LNCaP clone FGC (cell line): ENCODE measurements at regions not wholly inside any gene's neighbourhood (a gene's known extent, or its start where the extent isn't known, plus 50 kb on each side); places are given as distances from the start of the nearest gene placed in this dataset.

ENCODE experiments used
- DNase-seq: peaks from one replicate; pipeline ENCODE4 v3.0.0-alpha.2; 2011; ENCODE audit warnings: low read depth
- H3K4me3 ChIP-seq: 2 replicates; pipeline ENCODE4 v1.5.1; 2011; ENCODE audit warnings: mild to moderate bottlenecking, low read depth, low read length, control low read depth
- CTCF ChIP-seq: IDR thresholded peaks from 2 replicates; pipeline ENCODE4 v1.5.1; 2012; ENCODE audit warnings: mild to moderate bottlenecking; ENCODE audit not compliant: control insufficient read depth, insufficient read depth; ENCODE audit errors: extremely low read depth

GRCh38 chr13:18993884-18994660 is 187.6 kb downstream of the TUBA3C start:
- H3K4me3 ChIP-seq, result no peak overlapping the region

GRCh38 chr13:18992791-18993190 is 188.8 kb downstream of the TUBA3C start:
- no peak overlapping the region for H3K4me3 ChIP-seq
- TF ChIP-seq CTCF, result no peak
- DNase-seq, result peak; percentile 58

More at GRCh38 chr13:18993884-18994660, 187.6 kb downstream of the TUBA3C start:
- peak; percentile 61 for DNase-seq
- no peak for TF ChIP-seq CTCF

GRCh38 chr13:18991060-18991459 is 190.6 kb downstream of the TUBA3C start:
- TF ChIP-seq CTCF, result no peak
- DNase-seq, result no peak

GRCh38 chr13:18978447-18978846 is 203.2 kb downstream of the TUBA3C start:
- H3K4me3 ChIP-seq, result no peak overlapping the region
- no peak for TF ChIP-seq CTCF
- no peak for DNase-seq

More at GRCh38 chr13:18991060-18991459, 190.6 kb downstream of the TUBA3C start:
- no peak overlapping the region for H3K4me3 ChIP-seq

- no peak overlapping the region for H3K4me3 ChIP-seq
- DNase-seq, result no peak
- TF ChIP-seq CTCF, result no peak
Measured at GRCh38 chr13:18977857-18978256, 203.8 kb downstream of the TUBA3C start.

- no peak for TF ChIP-seq CTCF
- H3K4me3 ChIP-seq, result no peak overlapping the region
- DNase-seq, result no peak
Measured at GRCh38 chr13:18971576-18972219, 209.9 kb downstream of the TUBA3C start.
